ENCODE measurements at regions not wholly inside any gene's neighbourhood (a gene's known extent, or its start where the extent isn't known, plus 50 kb on each side); places are given as distances from the start of the nearest gene placed in this dataset.

- no peak for TF ChIP-seq CTCF (IDR thresholded peaks at IDR 0.05)
- TF ChIP-seq POLR2A (IDR thresholded peaks at IDR 0.05), result no peak
- no peaks in the 10 kb centered on the region for H3K27me3 ChIP-seq
- no peaks in the 10 kb centered on the region for H3K9me3 ChIP-seq
- intact Hi-C loops (cut with DNase I; ENCODE audit: low total_unique reads), result no loop called here
- H3K27ac ChIP-seq, result no peak overlapping the region
- H3K36me3 ChIP-seq (ENCODE audit: low read depth, missing control alignments), result no peaks in the 10 kb centered on the region
- H3K4me3 ChIP-seq, result no peak overlapping the region
- H3K4me1 ChIP-seq, result no peaks in the 10 kb centered on the region
- no peak for DNase-seq
- 80 to 94% methylated on average over 1 of the region's 1 CpG for WGBS, 2 donors
Observed at GRCh38 chr11:79920480-79920879, 479.6 kb upstream of the TENM4 start.

- no peaks in the 10 kb centered on the region for H3K27me3 ChIP-seq
- intact Hi-C loops (cut with DNase I; ENCODE audit: low total_unique reads), result no loop called here
- DNase-seq, result no peak
- H3K4me3 ChIP-seq, result no peak overlapping the region
- no peak overlapping the region for H3K27ac ChIP-seq
- H3K36me3 ChIP-seq (ENCODE audit: low read depth, missing control alignments), result no peaks in the 10 kb centered on the region
- TF ChIP-seq CTCF (IDR thresholded peaks at IDR 0.05) (no peak), POLR2A (IDR thresholded peaks at IDR 0.05) (no peak)
- no peaks in the 10 kb centered on the region for H3K4me1 ChIP-seq
- no peaks in the 10 kb centered on the region for H3K9me3 ChIP-seq
Observed at GRCh38 chr11:79919350-79919749, 478.5 kb upstream of the TENM4 start.

GRCh38 chr11:79918846-79919245, 478.0 kb upstream of the TENM4 start:
- no peak for TF ChIP-seq POLR2A (IDR thresholded peaks at IDR 0.05)
- no peak for TF ChIP-seq CTCF (IDR thresholded peaks at IDR 0.05)
- DNase-seq, result no peak
- Histone ChIP-seq H3K36me3 (ENCODE audit: low read depth, missing control alignments) (no peaks in the 10 kb centered on the region), H3K27me3 (no peaks in the 10 kb centered on the region), H3K4me3 (no peak overlapping the region), H3K27ac (no peak overlapping the region), H3K9me3 (no peaks in the 10 kb centered on the region), H3K4me1 (no peaks in the 10 kb centered on the region)
- intact Hi-C loops (cut with DNase I; ENCODE audit: low total_unique reads), result no loop called here
- 68 to 72% methylated on average over 1 of the region's 1 CpG for WGBS, 2 donors

GRCh38 chr11:79906164-79906563, 465.3 kb upstream of the TENM4 start:
- Histone ChIP-seq H3K9me3 (no peaks in the 10 kb centered on the region), H3K27me3 (no peaks in the 10 kb centered on the region), H3K27ac (no peak overlapping the region), H3K4me1 (no peaks in the 10 kb centered on the region), H3K4me3 (no peak overlapping the region), H3K36me3 (ENCODE audit: low read depth, missing control alignments) (no peaks in the 10 kb centered on the region)
- no peak for TF ChIP-seq CTCF (IDR thresholded peaks at IDR 0.05)
- no peak for TF ChIP-seq POLR2A (IDR thresholded peaks at IDR 0.05)
- 86 to 92% methylated on average over 8 of the region's 8 CpGs for WGBS, 2 donors
- intact Hi-C loops (cut with DNase I; ENCODE audit: low total_unique reads), result no loop called here
- no peak for DNase-seq

- H3K4me3 ChIP-seq, result no peak overlapping the region
- no peak for DNase-seq
- no peak for TF ChIP-seq CTCF (IDR thresholded peaks at IDR 0.05)
- no peak for TF ChIP-seq POLR2A (IDR thresholded peaks at IDR 0.05)
Observed at GRCh38 chr11:79902493-79902892, 461.7 kb upstream of the TENM4 start.

More at GRCh38 chr11:79902493-79902892, 461.7 kb upstream of the TENM4 start:
- Histone ChIP-seq H3K27ac (no peak overlapping the region), H3K9me3 (no peaks in the 10 kb centered on the region), H3K4me1 (no peaks in the 10 kb centered on the region), H3K27me3 (no peaks in the 10 kb centered on the region), H3K36me3 (ENCODE audit: low read depth, missing control alignments) (no peaks in the 10 kb centered on the region)
- intact Hi-C loops (cut with DNase I; ENCODE audit: low total_unique reads), result no loop called here
- WGBS, 2 donors, result 88 to 93% methylated on average over 2 of the region's 2 CpGs
